WERI-Rb-1 (cell line): ENCODE measurements at regions not wholly inside any gene's neighbourhood (a gene's known extent, or its start where the extent isn't known, plus 50 kb on each side); places are given as distances from the start of the nearest gene placed in this dataset.

Experiments
- DNase-seq: peaks from one replicate; pipeline ENCODE4 v3.0.0-alpha.2; 2020
- H3K27ac ChIP-seq: fragments of 250-450 bp; sonication (Bioruptor Pico); 2 replicates; pipeline ENCODE4 v1.5.1; 2020; ENCODE audit warnings: mild to moderate bottlenecking, moderate library complexity
- H3K27me3 ChIP-seq: fragments of 250-450 bp; sonication (Bioruptor Pico); 2 replicates; pipeline ENCODE4 v1.5.1; 2021; ENCODE audit warnings: mild to moderate bottlenecking, low read depth, moderate library complexity; ENCODE audit not compliant: insufficient read depth, severe bottlenecking
- H3K36me3 ChIP-seq: fragments of 250-450 bp; sonication (Bioruptor Pico); 2 replicates; pipeline ENCODE4 v1.5.1; 2020; ENCODE audit warnings: mild to moderate bottlenecking, moderate library complexity
- H3K4me3 ChIP-seq: 2 replicates; pipeline ENCODE4 v1.5.1; 2011; ENCODE audit warnings: low read depth, mild to moderate bottlenecking, control low read depth, low read length
- H3K9me3 ChIP-seq: fragments of 250-450 bp; sonication (Bioruptor Pico); 2 replicates; pipeline ENCODE4 v1.5.1; 2021; ENCODE audit warnings: mild to moderate bottlenecking, moderate library complexity; ENCODE audit not compliant: severe bottlenecking
- CTCF ChIP-seq: IDR thresholded peaks from 2 replicates; pipeline ENCODE4 v1.5.1; 2011; ENCODE audit warnings: low read depth, mild to moderate bottlenecking, control low read depth, inconsistent platforms, low read length

GRCh38 chr3:144655423-144655822, 683.8 kb downstream of the DIPK2A start:
- Histone ChIP-seq H3K4me3 (no peak overlapping the region), H3K36me3 (no peaks in the 10 kb centered on the region), H3K27me3 (no peaks in the 10 kb centered on the region), H3K9me3 (no peaks in the 10 kb centered on the region), H3K27ac (no peak overlapping the region)
- DNase-seq = no peak
- TF ChIP-seq CTCF = no peak

GRCh38 chr3:144660186-144660585, 688.6 kb downstream of the DIPK2A start:
- Histone ChIP-seq H3K27me3 (no peaks in the 10 kb centered on the region), H3K4me3 (no peak overlapping the region), H3K9me3 (peaks cover 1% of the 10 kb centered on the region), H3K36me3 (no peaks in the 10 kb centered on the region), H3K27ac (no peak overlapping the region)
- no peak for DNase-seq
- no peak for TF ChIP-seq CTCF

GRCh38 chr3:144662729-144663128, 691.1 kb downstream of the DIPK2A start:
- Histone ChIP-seq H3K27me3 (no peaks in the 10 kb centered on the region), H3K9me3 (peaks cover 4% of the 10 kb centered on the region), H3K4me3 (no peak overlapping the region), H3K27ac (no peak overlapping the region), H3K36me3 (no peaks in the 10 kb centered on the region)
- no peak for DNase-seq
- no peak for TF ChIP-seq CTCF

GRCh38 chr3:144663456-144664436, 692.1 kb downstream of the DIPK2A start:
- Histone ChIP-seq H3K9me3 (peaks cover 4% of the 10 kb centered on the region), H3K4me3 (no peak overlapping the region), H3K27me3 (no peaks in the 10 kb centered on the region), H3K36me3 (no peaks in the 10 kb centered on the region), H3K27ac (no peak overlapping the region)
- TF ChIP-seq CTCF = no peak
- no peak for DNase-seq

GRCh38 chr3:144665567-144666053, 694.0 kb downstream of the DIPK2A start:
- H3K9me3 ChIP-seq = peaks cover 4% of the 10 kb centered on the region
- no peak for TF ChIP-seq CTCF
- H3K4me3 ChIP-seq = no peak overlapping the region
- H3K27me3 ChIP-seq = no peaks in the 10 kb centered on the region
- no peak for DNase-seq
- H3K27ac ChIP-seq = no peak overlapping the region
- no peaks in the 10 kb centered on the region for H3K36me3 ChIP-seq

GRCh38 chr3:144670571-144670970, 698.9 kb downstream of the DIPK2A start:
- Histone ChIP-seq H3K9me3 (no peaks in the 10 kb centered on the region), H3K36me3 (no peaks in the 10 kb centered on the region), H3K4me3 (no peak overlapping the region), H3K27ac (no peak overlapping the region), H3K27me3 (no peaks in the 10 kb centered on the region)
- DNase-seq = no peak
- no peak for TF ChIP-seq CTCF
